Stimulated activated naive CD4-positive, alpha-beta T cell treated with Interleukin-2 at 50 U/mL for 16 hours (primary cell): ENCODE measurements at regions not wholly inside any gene's neighbourhood (a gene's known extent, or its start where the extent isn't known, plus 50 kb on each side); places are given as distances from the start of the nearest gene placed in this dataset.

ENCODE experiments used
- DNase-seq: peaks from one replicate; lab custom pipeline; 2025; lab: John Stamatoyannopoulos, UW

GRCh38 chr3:72327008-72327407 is 521.2 kb downstream of the SHQ1 start:
- DNase-seq: no peak

- no peak for DNase-seq
These were observed 523.9 kb downstream of the SHQ1 start for GRCh38 chr3:72324253-72324811.

- DNase-seq: no peak
These were observed 524.5 kb downstream of the SHQ1 start for GRCh38 chr3:72323773-72324172.

- DNase-seq: no peak
These were observed 525.8 kb downstream of the SHQ1 start for GRCh38 chr3:72322264-72322976.

GRCh38 chr3:72320955-72321303 is 527.3 kb downstream of the SHQ1 start:
- DNase-seq: no peak

GRCh38 chr3:72320095-72320954 is 527.9 kb downstream of the SHQ1 start:
- DNase-seq: no peak

- no peak for DNase-seq
These were observed 528.8 kb downstream of the SHQ1 start for GRCh38 chr3:72319194-72320094.

- DNase-seq: no peak
These were observed 529.6 kb downstream of the SHQ1 start for GRCh38 chr3:72318504-72319193.

GRCh38 chr3:72317491-72317890 is 530.8 kb downstream of the SHQ1 start:
- DNase-seq: no peak

- no peak for DNase-seq
These were observed 531.6 kb downstream of the SHQ1 start for GRCh38 chr3:72316501-72317279.

- DNase-seq: no peak
These were observed 528.4 kb upstream of the PROK2 start for GRCh38 chr3:72313308-72313707.

- no peak for DNase-seq
These were observed 527.4 kb upstream of the PROK2 start for GRCh38 chr3:72312339-72312738.

- no peak for DNase-seq
These were observed 526.5 kb upstream of the PROK2 start for GRCh38 chr3:72311425-72311824.

- DNase-seq: no peak
These were observed 525.8 kb upstream of the PROK2 start for GRCh38 chr3:72310419-72311380.

GRCh38 chr3:72309661-72310418 is 524.9 kb upstream of the PROK2 start:
- DNase-seq: no peak

- DNase-seq: no peak
These were observed 523.7 kb upstream of the PROK2 start for GRCh38 chr3:72308641-72309040.

- DNase-seq: no peak
These were observed 522.6 kb upstream of the PROK2 start for GRCh38 chr3:72307438-72308115.

- DNase-seq: no peak
These were observed 521.9 kb upstream of the PROK2 start for GRCh38 chr3:72306800-72307341.
